SW 1271 (cell line): ENCODE measurements at regions not wholly inside any gene's neighbourhood (a gene's known extent, or its start where the extent isn't known, plus 50 kb on each side); places are given as distances from the start of the nearest gene placed in this dataset.
A peak's percentile ranks its signal among the peaks of the same experiment; 100 is the strongest.
"Not testable (repeated sequence)": the region's sequence is repeated elsewhere in the genome, so short reads cannot be mapped to it uniquely, and the experiment has no call there.

Experiments
- DNase-seq, 2 experiments: peaks; one replicate each; lab custom pipeline; 2025; lab: John Stamatoyannopoulos, UW

DNA sequence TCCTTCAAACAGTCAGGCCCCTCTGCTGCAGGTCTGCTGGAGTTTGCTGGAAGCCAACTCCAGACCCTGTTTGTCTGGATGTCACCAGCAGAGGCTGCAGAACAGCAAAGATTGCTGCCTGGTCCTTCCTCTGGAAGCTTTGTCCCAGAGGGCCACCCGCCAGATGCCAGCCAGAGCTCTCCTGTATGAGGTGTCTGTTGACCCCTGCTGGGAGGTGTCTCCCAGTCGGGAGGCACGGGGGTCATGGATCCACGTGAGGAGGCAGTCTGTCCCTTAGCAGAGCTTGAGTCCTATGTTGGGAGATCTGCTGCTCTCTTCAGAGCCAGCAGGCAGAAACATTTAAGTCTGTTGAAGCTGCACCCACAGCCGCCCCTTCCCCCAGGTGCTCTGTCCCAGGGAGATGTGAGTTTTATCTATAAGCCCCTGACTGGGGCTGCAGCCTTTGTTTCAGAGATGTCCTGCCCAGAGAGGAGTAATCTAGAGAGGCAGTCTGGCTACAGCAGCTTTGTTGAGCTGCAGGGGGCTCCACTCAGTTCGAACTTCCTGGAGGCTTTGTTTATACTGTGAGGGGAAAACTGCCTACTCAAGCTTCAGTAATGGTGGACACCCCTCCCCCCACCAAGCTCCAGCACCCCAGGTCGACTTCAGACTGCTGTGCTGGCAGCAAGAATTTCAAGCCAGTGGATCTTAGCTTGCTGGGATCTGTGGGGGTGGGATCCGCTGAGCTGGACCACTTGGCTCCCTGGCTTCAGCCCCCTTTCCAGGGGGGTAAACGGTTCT is 72.1 kb downstream of the OGFRL1 start:
- not testable (repeated sequence) for DNase-seq

- no peak for DNase-seq
These were observed 76.4 kb downstream of the OGFRL1 start for GRCh38 chr6:71364889-71365542.

DNA sequence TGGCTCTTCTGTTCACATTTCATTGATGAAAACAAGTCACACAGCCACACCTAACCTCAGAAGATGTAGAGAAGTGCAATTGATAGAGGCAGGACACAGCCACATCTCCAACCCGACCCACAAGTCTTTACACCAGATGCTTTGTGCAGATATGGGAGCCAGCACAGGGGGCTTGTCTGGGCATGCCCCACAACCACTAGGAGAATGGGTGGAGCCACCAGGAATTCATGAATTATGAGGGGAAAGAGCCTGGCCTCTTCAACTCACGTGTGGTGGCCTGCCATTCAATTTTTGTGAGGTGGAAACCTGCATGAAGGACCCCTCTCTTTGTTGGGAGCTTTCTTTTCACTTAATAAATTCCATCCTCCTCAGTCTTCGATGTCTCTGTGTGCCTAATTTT is 79.1 kb downstream of the OGFRL1 start:
- DNase-seq: no peak

- no peak for DNase-seq
These were observed 79.7 kb downstream of the OGFRL1 start for GRCh38 chr6:71368284-71368683.

DNA sequence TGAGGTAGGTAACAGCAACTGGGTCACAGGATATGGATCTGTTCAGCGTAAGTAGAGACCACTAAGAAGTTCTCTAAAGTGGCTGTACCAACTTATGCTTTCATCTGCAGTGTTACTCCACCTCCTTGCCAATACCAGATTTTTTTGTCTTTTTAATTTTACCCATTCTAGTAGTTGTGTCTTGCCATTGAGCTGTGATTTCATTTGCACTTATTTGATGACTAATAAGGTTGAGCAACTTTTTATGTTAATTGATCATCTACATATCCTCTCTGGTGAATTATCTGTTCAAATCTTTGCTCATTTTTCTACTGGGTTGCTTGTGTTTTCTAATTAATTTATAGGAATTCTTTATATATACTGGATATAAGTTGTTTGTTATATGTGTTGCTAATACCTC is 82.9 kb downstream of the OGFRL1 start:
- no peak for DNase-seq

GRCh38 chr6:71373943-71374342 is 85.3 kb downstream of the OGFRL1 start:
- DNase-seq: no peak

- DNase-seq: no peak
These were observed 87.1 kb downstream of the OGFRL1 start for GRCh38 chr6:71375676-71376075.

DNA sequence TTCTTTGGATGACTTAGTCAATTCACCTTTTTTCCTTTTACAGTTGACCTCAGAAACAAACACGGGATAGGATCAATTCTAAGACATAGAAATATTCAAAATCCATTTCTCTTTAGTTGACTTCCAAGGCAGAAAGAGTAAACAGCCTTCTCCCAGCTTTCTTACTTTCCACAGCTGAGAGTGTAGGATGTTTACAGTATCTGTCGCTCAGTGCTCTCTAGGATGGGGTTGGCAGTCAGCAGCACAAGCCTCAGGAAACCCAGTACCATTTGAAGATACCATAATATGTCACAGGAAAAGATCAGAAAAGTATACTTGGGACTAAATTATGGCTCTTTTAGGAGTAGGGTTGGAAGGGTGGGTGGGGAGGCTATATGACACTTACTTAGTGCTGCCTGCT is 88.2 kb downstream of the OGFRL1 start:
- DNase-seq: no peak

DNA sequence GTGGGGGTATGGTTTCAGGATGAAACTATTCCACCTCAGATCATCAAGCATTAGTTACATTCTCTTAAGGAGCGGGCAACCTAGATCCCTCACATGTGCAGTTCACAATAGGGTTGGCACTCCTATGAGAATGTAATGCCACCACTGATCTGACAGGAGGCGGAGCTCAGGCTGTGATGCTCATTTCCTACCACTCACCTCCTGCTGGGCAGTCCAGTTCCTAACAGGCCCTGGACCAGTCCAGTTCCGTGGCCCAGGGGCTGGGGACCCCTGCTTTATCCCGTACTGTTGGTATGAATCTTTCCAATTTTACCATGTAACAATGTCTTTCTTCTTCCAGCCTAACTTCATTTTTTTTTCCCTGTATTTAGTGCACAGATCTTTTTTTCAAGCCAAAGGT is 94.9 kb downstream of the OGFRL1 start:
- no peak for DNase-seq

DNA sequence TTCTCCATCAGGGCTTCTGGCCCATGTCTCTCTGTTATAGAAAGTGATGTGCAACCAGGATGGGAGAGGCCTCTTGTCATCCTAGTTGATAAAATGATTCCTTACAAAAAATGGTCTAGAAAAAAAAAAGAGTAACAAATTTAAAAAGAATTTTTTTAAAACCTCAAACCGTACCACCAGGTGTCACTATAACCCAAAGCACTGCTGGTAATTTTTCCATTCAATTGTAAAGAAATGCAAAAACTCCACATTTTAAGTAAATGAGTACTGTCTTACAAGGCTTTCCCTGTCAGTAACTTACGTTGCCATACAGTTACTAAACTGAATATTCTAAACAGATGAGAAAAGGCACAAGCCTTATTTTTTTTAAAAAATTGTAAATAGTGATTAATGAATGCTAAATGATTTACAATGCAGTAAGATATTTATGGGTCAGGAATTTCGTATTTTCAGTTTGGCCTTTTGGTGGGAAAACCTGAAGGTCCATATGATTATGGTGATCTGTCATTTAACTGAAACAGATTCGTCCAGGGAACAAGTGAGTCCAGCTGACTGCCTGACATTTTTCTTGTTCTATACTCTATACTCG is 95.4 kb downstream of the OGFRL1 start:
- DNase-seq: peak in 1 of 2 experiments; percentile 71

DNA sequence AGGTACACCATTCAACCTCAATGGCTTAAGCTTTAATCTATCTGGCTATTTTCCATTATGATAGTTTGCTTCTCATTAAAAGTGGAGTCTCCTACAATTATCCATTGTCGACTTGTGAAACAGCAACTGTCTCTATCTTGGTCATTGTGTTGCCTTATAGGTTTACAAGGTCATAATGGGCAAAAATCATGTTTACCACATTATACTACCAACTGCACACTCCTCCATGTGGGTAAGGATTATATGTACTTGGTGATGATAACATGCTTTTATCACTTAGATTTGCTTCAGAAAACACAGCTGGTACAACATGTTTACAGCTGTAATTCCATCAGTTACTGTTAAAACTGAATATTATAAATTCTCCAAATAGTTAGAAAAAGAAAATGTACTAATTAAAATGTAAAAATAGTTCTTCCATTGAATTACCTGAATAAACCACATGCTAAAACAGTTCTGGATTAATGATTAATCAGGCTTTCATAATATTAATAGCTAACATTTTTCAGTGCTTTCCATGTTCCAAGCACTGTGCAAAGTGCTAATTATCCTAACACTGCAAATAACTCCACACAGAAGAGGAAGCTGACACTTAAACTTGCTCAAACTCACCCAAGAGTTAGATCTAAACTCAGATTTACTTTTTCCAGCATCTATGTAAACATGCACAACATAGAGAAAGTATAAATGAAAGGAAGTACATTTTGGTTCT is 96.7 kb downstream of the OGFRL1 start:
- DNase-seq: no peak

DNA sequence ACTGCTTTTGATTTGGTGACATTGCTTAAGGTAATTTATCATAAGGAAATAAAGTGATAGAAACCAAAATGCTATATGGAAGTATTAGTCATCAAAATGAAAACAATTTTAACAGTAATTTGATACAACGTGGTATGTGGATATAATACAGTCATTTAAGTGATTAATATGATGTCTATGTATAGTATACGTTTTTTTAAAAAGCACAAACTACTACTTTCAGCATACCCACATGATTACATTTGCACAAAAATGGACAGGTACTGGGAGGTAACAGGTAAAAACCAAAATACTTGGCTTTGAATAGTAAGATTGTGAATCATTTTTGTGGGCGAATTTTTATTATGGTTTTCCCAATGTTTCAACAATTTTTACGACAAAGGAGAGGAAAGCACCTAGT is 97.6 kb downstream of the OGFRL1 start:
- DNase-seq: no peak

- DNase-seq: no peak
These were observed 98.6 kb downstream of the OGFRL1 start for GRCh38 chr6:71387179-71387578.

GRCh38 chr6:71388068-71388744 is 99.6 kb downstream of the OGFRL1 start:
- no peak for DNase-seq

- no peak for DNase-seq
These were observed 100.4 kb downstream of the OGFRL1 start for GRCh38 chr6:71388856-71389527.

DNA sequence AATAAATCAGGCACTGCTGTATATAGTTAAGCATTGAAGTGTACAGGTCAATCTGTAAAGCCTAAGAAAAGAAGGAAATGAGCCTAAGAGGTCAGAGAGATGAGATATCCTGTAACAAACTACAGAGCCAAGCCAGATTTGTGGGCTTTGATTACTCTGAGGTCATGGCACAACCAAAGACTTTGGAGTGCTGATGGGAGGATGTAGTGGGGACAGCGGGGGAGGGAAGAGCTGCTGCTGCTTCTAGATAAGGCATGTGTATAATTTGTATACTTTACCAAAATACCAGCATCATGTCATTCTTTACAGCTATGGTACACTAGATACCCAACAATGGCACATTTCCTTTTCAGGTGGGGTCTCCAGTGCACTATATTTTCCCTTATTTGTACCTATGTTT is 102.5 kb downstream of the OGFRL1 start:
- no peak for DNase-seq

DNA sequence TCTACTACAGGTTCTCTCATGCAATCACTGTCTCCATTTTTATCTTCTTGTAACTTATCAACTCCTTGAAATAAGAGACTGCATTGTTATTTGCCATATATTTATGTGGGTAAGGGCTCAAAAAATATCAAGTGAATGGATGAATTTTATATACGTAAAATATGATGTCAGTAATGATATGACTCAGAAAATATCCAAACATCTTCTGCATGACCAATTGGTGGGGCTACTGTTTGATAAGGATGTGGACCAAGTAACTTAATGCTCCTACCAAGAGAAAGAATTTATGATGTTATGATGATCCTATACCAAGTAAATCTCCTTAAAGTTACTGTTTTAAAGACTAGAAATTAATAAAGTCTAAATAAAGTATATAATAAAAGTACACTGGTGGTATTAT is 103.7 kb downstream of the OGFRL1 start:
- no peak for DNase-seq

- peak in 1 of 2 experiments; percentile 58 for DNase-seq
These were observed 104.9 kb downstream of the OGFRL1 start for GRCh38 chr6:71393471-71393870.

DNA sequence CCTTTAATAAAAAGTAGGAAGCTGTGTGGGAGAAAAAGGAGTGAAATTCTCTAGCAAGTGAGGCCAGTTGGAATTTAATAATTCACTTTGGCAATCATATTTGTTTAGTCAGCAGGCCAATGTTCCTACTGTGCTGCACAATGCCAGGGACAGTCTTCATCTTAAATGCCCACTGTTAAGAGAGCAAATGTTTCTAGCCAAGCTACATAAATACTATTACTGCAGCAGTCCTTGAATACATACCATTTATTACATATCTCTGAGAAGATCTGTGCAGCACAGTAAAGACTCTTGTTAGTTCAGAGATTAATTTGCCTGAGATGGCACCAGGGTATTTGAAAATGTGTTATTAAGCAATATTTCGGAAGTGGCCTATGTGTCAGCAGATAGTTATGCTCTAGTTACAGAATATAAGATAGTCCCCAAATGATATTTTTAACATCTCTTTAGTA is 105.4 kb downstream of the OGFRL1 start:
- DNase-seq: peak in 1 of 2 experiments; percentile 59

- DNase-seq: no peak
These were observed 106.3 kb downstream of the OGFRL1 start for GRCh38 chr6:71394926-71395325.

DNA sequence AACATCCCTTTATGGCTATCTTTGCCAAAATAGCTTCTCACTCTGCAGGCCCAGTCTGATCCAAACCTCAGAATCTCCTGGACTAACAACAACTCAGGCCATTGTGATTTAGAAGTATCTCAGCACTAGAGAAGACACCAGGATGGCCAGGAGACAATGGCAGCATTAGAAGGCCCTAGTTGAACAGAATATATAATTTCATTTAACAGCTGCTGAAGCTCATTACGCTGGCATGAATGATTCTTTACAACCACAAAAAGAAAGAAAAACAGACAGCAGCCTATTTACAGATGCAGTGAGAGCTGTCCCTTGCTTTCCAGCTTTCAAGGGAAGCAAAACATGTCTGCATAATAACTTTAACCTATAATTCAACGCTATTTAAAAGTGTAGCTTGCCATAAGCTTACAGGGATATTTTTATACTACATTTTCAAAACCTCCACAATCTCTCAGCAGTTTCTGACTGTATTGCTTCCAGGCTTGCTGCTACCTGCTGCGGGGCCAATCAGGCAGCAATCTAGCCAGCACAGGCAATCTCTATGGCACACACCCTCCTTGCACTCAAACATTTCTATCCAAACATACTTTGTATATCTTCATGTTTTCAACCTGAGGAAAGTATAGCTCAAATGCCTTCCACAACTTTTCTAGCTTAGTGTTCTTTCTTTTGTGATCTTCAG is 107.3 kb downstream of the OGFRL1 start:
- no peak for DNase-seq
